Medulla oblongata (tissue), 1 donor: ENCODE measurements at regions not wholly inside any gene's neighbourhood (a gene's known extent, or its start where the extent isn't known, plus 50 kb on each side); places are given as distances from the start of the nearest gene placed in this dataset.
"Not testable (repeated sequence)": the region's sequence is repeated elsewhere in the genome, so short reads cannot be mapped to it uniquely, and the experiment has no call there.

Experiments
- DNase-seq: peaks from one replicate; pipeline ENCODE4 v3.0.0-alpha.2; 2015; ENCODE audit errors: extremely low spot score

GRCh38 chr9:31390403-31391025 lies 993.9 kb upstream of the ACO1 start:
- DNase-seq = peak; percentile 54

GRCh38 chr9:31393240-31393639 lies 991.2 kb upstream of the ACO1 start:
- no peak for DNase-seq

GRCh38 chr9:31394015-31394473 lies 990.4 kb upstream of the ACO1 start:
- no peak for DNase-seq

GRCh38 chr9:31412081-31412480 lies 972.4 kb upstream of the ACO1 start:
- no peak for DNase-seq

- no peak for DNase-seq
These were observed 969.3 kb upstream of the ACO1 start for GRCh38 chr9:31415164-31415563.

DNA sequence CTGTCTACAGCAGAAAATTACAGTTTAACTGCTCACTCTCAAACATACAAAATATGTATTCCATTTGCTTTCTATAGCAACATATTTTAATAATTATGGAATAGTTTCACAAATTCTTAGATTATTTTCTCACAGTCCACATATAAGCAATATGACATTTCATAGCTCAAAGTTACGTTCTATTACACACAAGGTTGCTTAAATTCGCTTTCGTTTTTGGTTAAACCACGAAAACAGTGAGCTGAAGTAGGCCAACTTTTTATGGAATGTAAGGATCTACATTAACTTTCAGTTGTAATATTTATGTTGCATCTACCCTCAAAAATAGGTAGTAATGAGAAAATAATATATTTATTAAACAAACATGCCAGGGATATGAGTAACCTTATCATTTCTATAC lies 966.0 kb upstream of the ACO1 start:
- DNase-seq = no peak

DNA sequence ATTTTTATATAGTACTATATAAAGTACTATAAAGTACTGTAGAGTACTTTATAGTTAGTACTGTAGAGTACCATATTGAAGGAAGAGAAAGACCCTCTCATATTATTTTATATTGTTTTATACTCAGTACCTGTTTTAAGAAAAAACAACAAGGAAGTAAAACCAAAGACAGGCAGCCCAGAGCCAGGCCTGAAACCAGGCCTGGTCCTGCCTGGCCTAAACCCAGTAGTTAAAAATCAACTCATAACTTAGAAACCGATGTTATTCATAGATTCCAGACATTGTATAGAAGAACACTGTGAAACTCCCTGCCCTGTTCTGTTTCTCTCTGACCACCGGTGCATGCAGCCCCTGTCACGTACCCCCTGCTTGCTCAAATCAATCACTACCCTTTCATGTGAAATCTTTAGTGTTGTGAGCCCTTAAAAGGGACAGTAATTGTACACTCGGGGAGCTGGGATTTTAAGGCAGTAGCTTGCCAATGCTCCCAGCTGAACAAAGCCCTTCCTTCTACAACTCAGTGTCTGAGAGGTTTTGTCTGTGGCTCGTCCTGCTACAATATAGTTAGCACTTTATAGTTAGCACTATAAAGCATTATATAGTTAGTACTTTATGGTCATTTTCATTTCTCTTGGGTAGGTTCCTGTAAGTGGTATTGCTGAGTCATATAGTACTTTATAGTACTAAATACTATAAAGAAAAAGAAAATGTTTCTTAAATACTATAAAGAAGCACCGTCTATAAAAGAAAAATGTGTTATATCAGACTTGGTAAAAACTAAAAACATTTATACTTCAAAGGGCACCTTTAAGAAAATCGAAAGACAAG lies 940.6 kb upstream of the ACO1 start:
- DNase-seq = not testable (repeated sequence)

- DNase-seq = no peak
These were observed 939.1 kb upstream of the ACO1 start for GRCh38 chr9:31445357-31445756.

GRCh38 chr9:31445960-31446359 lies 938.5 kb upstream of the ACO1 start:
- no peak for DNase-seq

DNA sequence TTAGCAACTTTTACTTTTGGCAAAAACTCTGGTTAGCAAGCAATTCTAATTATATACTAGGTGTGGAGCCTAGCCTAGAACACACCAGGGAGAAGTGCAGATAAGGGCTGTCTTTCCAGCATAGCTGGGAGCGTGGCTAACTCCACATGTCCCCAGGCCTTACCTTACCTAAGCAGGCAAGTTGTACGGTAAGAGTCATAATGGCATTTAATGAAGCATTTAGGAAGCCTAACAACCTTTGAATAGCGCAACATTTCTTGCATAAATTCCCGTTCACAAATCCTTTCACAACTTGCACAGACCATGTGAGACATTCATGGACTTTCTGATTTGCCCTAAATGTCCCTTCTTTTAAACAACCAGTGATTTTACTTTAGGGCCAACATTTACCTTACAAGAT lies 917.4 kb upstream of the ACO1 start:
- DNase-seq = no peak

- DNase-seq = no peak
These were observed 914.4 kb upstream of the ACO1 start for GRCh38 chr9:31470051-31470450.

GRCh38 chr9:31471010-31471409 lies 913.4 kb upstream of the ACO1 start:
- DNase-seq = no peak

- DNase-seq = no peak
These were observed 897.8 kb upstream of the ACO1 start for GRCh38 chr9:31486630-31487029.

- no peak for DNase-seq
These were observed 893.8 kb upstream of the ACO1 start for GRCh38 chr9:31490551-31491106.

DNA sequence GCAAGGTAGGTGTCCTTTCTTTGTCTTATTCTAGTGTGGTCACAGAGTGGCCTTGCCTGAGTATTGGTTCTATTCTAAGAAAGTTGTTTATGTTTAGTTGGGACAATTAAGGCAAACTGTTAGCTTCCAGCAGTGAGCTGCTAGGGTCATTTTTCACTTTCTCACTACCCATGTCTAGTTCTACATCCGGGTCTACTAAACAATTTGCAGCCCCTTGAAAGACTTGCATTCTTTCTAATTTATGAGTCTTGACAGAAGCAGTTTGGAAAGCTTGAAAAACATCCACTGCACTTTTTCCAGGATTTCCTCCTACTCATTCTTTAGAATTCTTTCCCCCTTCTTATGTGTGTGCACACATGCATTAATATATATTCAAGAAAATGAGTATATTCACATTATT lies 892.2 kb upstream of the ACO1 start:
- DNase-seq = no peak

DNA sequence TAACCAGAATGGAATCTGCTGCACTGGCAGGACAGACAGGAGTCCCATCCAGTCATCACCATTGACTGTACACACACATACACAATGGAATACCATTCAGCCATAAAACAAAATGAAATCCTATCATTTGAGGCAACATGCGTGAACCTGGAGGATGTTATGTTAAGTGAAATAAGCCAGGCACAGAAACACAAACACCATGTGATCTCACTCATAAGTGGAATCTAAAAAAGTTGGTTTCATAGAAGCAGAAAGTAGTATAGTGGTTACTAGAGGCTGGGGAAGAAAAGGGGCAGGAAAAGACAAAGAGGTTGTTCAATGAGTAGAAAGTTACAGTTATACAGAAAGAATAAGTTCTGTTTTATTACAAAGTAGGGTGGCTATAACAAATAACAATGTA lies 884.0 kb upstream of the ACO1 start:
- DNase-seq = no peak

DNA sequence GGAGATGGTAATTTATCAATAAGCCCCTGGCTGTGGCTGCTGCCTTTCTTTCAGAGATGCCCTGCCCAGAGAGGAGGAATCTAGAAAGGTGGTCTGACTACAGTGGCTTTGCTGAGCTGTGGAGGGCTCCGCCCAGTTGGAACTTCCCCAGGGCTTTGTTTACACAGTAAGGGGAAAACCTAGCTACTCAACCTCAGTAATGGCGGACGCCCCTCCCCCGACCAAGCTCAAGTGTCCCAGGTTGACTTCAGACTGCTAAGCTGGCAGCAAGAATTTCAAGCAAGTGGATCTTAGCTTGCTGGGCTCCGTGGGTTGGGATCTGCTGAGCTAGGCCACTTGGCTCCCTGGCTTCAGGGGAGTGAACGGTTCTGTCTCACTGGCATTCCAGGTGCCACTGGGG lies 865.4 kb upstream of the ACO1 start:
- no peak for DNase-seq

DNA sequence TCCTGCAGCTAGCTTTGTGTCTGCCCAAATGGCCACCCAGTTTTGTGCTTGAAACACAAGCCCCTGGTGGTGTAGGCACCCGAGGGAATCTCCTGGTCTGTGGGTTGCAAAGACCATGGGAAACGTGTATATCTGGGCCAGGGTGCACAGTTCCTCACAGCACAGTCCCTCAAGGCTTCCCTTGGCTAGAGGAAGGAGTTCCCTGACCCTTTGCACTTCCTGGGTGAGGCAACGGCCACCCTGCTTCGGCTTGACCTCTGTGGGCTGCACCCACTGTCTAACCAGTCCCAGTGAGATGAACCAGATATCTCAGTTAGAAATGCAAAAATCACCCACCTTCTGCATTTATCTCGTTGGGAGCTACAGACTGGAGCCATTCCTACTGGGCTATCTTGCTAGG lies 865.0 kb upstream of the ACO1 start:
- DNase-seq = no peak

DNA sequence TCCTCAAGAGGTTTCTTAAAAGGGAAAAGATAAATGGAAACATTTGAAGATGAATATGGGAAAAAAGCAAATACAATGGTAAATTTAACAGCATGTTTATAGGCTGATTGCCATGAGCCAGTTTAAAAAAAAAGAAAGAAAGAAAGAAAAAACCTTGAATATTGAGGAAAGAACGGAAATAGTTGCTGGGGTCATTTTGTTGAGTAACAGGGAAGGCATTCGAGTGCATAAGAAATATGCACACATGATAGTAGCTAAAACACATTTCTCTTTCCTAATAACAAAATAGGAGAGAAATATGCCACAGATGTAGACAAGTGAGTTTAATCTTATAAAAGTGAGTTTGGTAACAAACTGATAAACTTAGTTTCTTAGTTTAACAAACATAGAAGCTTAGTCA lies 864.6 kb upstream of the ACO1 start:
- DNase-seq = no peak

GRCh38 chr9:31520301-31521085 lies 864.0 kb upstream of the ACO1 start:
- DNase-seq = no peak

GRCh38 chr9:31535651-31536050 lies 848.8 kb upstream of the ACO1 start:
- DNase-seq = no peak

GRCh38 chr9:31536471-31536870 lies 848.0 kb upstream of the ACO1 start:
- DNase-seq = no peak
